K562 (cell line): ENCODE measurements at regions not wholly inside any gene's neighbourhood (a gene's known extent, or its start where the extent isn't known, plus 50 kb on each side); places are given as distances from the start of the nearest gene placed in this dataset.

Experiments
- ATAC-seq: fragments of 200-7000 bp; cut with Tn5 transposase; 3 replicates; pipeline ENCODE4 v1.9.1; 2020; ENCODE audit warnings: moderate library complexity
- BruUV-seq: library from RNA; stranded (reverse); fragments of 400-500 nt; replicated peaks from 2 replicates; lab custom pipeline; 2021; lab: Mats Ljungman, UMichigan
- CTCF ChIA-PET: fragments of 300-600 bp; formaldehyde crosslinking; extraction: SDS; loops from one replicate; lab custom pipeline; 2021; ENCODE audit warnings: low intra/inter-chr PET ratio; lab: Yijun Ruan, JAX
- POLR2A ChIA-PET: fragments of 300-600, 350-650 bp; sonication (Branson Sonifier 250); formaldehyde crosslinking; extraction: SDS; loops from one replicate; lab custom pipeline; 2021; ENCODE audit warnings: antibody characterized with exemption, inconsistent platforms; lab: Yijun Ruan, JAX
- DNase-seq, 4 experiments: peaks; one replicate each; pipeline versions ENCODE4 v3.0.0 to v3.0.0-alpha.2; 2011 to 2018; ENCODE audit warnings: low spot score in 3 of 4, mixed read lengths in 3 of 4; ENCODE audit errors: extremely low read depth in 1 of 4
- FAIRE-seq: peaks from 2 replicates; lab custom pipeline; 2011; peaks lifted over from hg19 to GRCh38; lab: Jason Lieb, UNC
- H2AFZ ChIP-seq: 2 replicates; pipeline ENCODE4 v1.6.0; 2011; ENCODE audit warnings: low read depth, low read length, control low read depth, inconsistent platforms
- H3K27ac ChIP-seq: fragments of 200-600 bp; 3 replicates; pipeline ENCODE4 v1.8.0; 2011; ENCODE audit warnings: low read depth, mild to moderate bottlenecking, control low read depth, inconsistent platforms, low read length, moderate library complexity, mixed read lengths; ENCODE audit errors: extremely low read depth
- H3K27me3 ChIP-seq, 2 experiments: fragments of 300-600 bp in 1 of 2; 2 replicates in 1 of 2; 3 replicates in 1 of 2; pipeline versions ENCODE4 v1.6.0 to v1.8.0; 2011; ENCODE audit warnings: inconsistent platforms in 2 of 2, low read length in 2 of 2, mild to moderate bottlenecking in 1 of 2, mixed read lengths in 1 of 2, moderate library complexity in 1 of 2; ENCODE audit not compliant: control insufficient read depth in 2 of 2, insufficient read depth in 2 of 2
- H3K36me3 ChIP-seq: fragments of 300-600 bp; 3 replicates; pipeline ENCODE4 v1.8.0; 2011; ENCODE audit warnings: mild to moderate bottlenecking, low read length, inconsistent platforms; ENCODE audit not compliant: control insufficient read depth, insufficient read depth
- H3K4me1 ChIP-seq, 2 experiments: fragments of 200-600 bp in 1 of 2; replicated peaks in 1 of 2; 2 replicates in 1 of 2; 3 replicates in 1 of 2; pipeline versions ENCODE4 v1.5.1 to v1.8.0; 2011; ENCODE audit warnings: inconsistent platforms in 2 of 2, low read length in 2 of 2, mild to moderate bottlenecking in 1 of 2, mixed read lengths in 1 of 2, moderate library complexity in 1 of 2; ENCODE audit not compliant: control insufficient read depth in 2 of 2, insufficient read depth in 2 of 2
- H3K4me2 ChIP-seq: 2 replicates; pipeline ENCODE4 v1.6.1; 2011; ENCODE audit warnings: low read length, control low read depth, inconsistent platforms, mixed read lengths; ENCODE audit not compliant: insufficient read depth
- H3K4me3 ChIP-seq: fragments of 200-600 bp; sonication (generic), shearing (Covaris generic); 2 replicates; pipeline ENCODE4 v1.5.1; 2016; ENCODE audit warnings: control low read depth, inconsistent platforms
- H3K79me2 ChIP-seq: fragments of 200-600 bp; 3 replicates; pipeline ENCODE4 v1.8.0; 2011; ENCODE audit warnings: low read length, inconsistent platforms; ENCODE audit not compliant: control insufficient read depth, insufficient read depth
- H3K9ac ChIP-seq, 2 experiments: 2 replicates each; pipeline versions ENCODE4 v1.6.0 to v1.6.1; 2011; ENCODE audit warnings: low read depth in 2 of 2, low read length in 2 of 2, control low read depth in 1 of 2, inconsistent platforms in 1 of 2, mild to moderate bottlenecking in 1 of 2, mixed read lengths in 1 of 2; ENCODE audit not compliant: insufficient read depth in 1 of 2
- H3K9me1 ChIP-seq: one replicate; pipeline ENCODE4 v1.6.0; 2011; ENCODE audit warnings: inconsistent platforms, mild to moderate bottlenecking, low read length, moderate library complexity; ENCODE audit not compliant: control insufficient read depth, insufficient read depth
- H3K9me3 ChIP-seq: replicated peaks from 2 replicates; pipeline ENCODE4 v1.5.1; 2011; ENCODE audit warnings: low read depth, low read length, inconsistent platforms; ENCODE audit not compliant: control insufficient read depth, insufficient read depth
- H4K20me1 ChIP-seq: replicated peaks from 2 replicates; pipeline ENCODE4 v1.6.1; 2011; ENCODE audit warnings: low read length, inconsistent platforms, mixed read lengths; ENCODE audit not compliant: control insufficient read depth, insufficient read depth
- FUS ChIP-seq: fragments of 200-400 bp; formaldehyde crosslinking; optimal IDR thresholded peaks from 2 replicates; pipeline ENCODE3; 2017; ENCODE audit warnings: low read depth, low read length
- GATAD2A ChIP-seq: fragments of 450-650 bp; IDR thresholded peaks from 2 replicates; pipeline ENCODE4 v1.6.1; 2017
- HCFC1 ChIP-seq: IDR thresholded peaks from 2 replicates; pipeline ENCODE4 v1.6.1; 2012; ENCODE audit warnings: low read depth, low read length, improper control_type of control experiment
- MEF2D ChIP-seq: conservative IDR thresholded peaks from 2 replicates; pipeline ENCODE4 v1.6.1; 2016; ENCODE audit warnings: low read depth, missing genetic modification characterization, missing compliant biosample characterization
- NFYB ChIP-seq: IDR thresholded peaks from 2 replicates; pipeline ENCODE4 v1.6.1; 2011; ENCODE audit warnings: mild to moderate bottlenecking, moderate library complexity; ENCODE audit not compliant: insufficient read length; ENCODE audit errors: extremely low read depth
- PHF8 ChIP-seq: fragments of 200-600 bp; sonication (generic); IDR thresholded peaks from 2 replicates; pipeline ENCODE4 v1.6.1; 2012; ENCODE audit warnings: mixed run types, mild to moderate bottlenecking, inconsistent platforms, low read length, moderate library complexity, borderline replicate concordance
- SOX6 ChIP-seq: fragments of 450-650 bp; IDR thresholded peaks from 2 replicates; pipeline ENCODE4 v1.6.1; 2014; ENCODE audit warnings: mild to moderate bottlenecking
- TBL1XR1 ChIP-seq, 2 experiments: IDR thresholded peaks; 2 replicates each; pipeline ENCODE4 v1.6.1; 2012; ENCODE audit warnings: improper control_type of control experiment in 2 of 2, low read length in 2 of 2, mild to moderate bottlenecking in 1 of 2
- TCFL5 ChIP-seq: fragments of 250-450 bp; sonication (Bioruptor Pico); conservative IDR thresholded peaks from 2 replicates; pipeline ENCODE4 v1.6.1; 2021; ENCODE audit warnings: mild to moderate bottlenecking, moderate library complexity, matching md5 sums
- TEAD1 ChIP-seq, 2 experiments: fragments of 450-650 bp in 1 of 2; sonication (generic) in 1 of 2; formaldehyde crosslinking; IDR thresholded peaks; 2 replicates each; pipeline versions ENCODE4 v1.4.0 to v1.8.0; 2020 to 2022; ENCODE audit warnings: mild to moderate bottlenecking in 2 of 2, missing genetic modification reagents in 1 of 2
- TRIM28 ChIP-seq: fragments of 450-650 bp; IDR thresholded peaks from 2 replicates; pipeline ENCODE4 v1.6.1; 2017
- ZNF140 ChIP-seq: fragments of 250-450 bp; sonication (Bioruptor Pico); IDR thresholded peaks from 2 replicates; pipeline ENCODE4 v1.8.0; 2021; ENCODE audit warnings: moderate library complexity, mild to moderate bottlenecking, inconsistent platforms
- ZSCAN32 ChIP-seq: fragments of 450-650 bp; formaldehyde crosslinking; IDR thresholded peaks from 2 replicates; pipeline ENCODE4 v1.4.0; 2020; ENCODE audit warnings: mild to moderate bottlenecking, moderate library complexity
- WGBS: fragments of 100-300 bp; shearing (Covaris generic); methylation state at CpG from one replicate; pipeline ENCODE4 v1.1.6; 2016; ENCODE audit warnings: low coverage, mixed read lengths; ENCODE audit not compliant: insufficient coverage; ENCODE audit errors: missing lambda C conversion rate; 5-methylcytosine and 5-hydroxymethylcytosine counted together
- in situ Hi-C: fragments of 300-500 bp; cut with MboI; formaldehyde crosslinking; loops from 4 replicates; pipeline ENCODE4 v1.15.0; 2018; ENCODE audit warnings: inconsistent platforms, mixed read lengths
- intact Hi-C: fragments of 100-400 bp; cut with micrococcal nuclease; formaldehyde crosslinking; loops from 2 replicates; pipeline ENCODE4 v1.14.2; 2022
- TF ChIP-seq, protein P1 (sequence below): sonication (generic); formaldehyde crosslinking; IDR thresholded peaks from 2 replicates; pipeline ENCODE4 v1.8.0; 2022; ENCODE audit warnings: missing genetic modification reagents, mild to moderate bottlenecking, borderline replicate concordance

DNA sequence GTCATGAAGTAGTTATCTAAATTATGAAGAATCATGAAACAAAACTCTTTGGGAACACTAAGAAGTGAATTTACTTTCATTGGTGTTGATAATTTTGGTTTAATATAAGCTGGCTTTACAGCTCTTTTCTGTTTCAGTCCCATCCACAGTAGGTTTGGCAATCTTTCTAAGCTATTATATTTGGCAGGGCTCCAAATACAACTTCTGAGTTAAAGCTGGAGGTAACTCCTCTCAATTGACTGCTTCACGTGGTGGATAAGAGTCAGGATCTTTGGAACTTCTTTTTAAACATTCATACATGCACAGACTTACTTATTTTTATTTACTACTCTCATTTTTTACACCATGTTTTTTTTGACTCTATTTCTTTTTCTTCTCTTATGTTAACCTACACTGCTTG, 106.5 kb upstream of the EPHA3 start:
- Histone ChIP-seq H4K20me1 (no peaks in the 10 kb centered on the region), H3K36me3 (no peaks in the 10 kb centered on the region), H3K4me3 (no peak overlapping the region), H3K4me2 (no peak overlapping the region), H3K79me2 (no peaks in the 10 kb centered on the region), H3K27me3 (no peaks in the 10 kb centered on the region), H3K9ac (no peak overlapping the region), H3K9me3 (no peaks in the 10 kb centered on the region), H3K9me1 (no peaks in the 10 kb centered on the region), H2AFZ (no peak overlapping the region), H3K4me1 (no peaks in the 10 kb centered on the region), H3K27ac (no peak overlapping the region)
- CTCF ChIA-PET = no interaction called here
- WGBS = 0% methylated on average over 1 of the region's 1 CpG
- TF ChIP-seq, protein P1, sequence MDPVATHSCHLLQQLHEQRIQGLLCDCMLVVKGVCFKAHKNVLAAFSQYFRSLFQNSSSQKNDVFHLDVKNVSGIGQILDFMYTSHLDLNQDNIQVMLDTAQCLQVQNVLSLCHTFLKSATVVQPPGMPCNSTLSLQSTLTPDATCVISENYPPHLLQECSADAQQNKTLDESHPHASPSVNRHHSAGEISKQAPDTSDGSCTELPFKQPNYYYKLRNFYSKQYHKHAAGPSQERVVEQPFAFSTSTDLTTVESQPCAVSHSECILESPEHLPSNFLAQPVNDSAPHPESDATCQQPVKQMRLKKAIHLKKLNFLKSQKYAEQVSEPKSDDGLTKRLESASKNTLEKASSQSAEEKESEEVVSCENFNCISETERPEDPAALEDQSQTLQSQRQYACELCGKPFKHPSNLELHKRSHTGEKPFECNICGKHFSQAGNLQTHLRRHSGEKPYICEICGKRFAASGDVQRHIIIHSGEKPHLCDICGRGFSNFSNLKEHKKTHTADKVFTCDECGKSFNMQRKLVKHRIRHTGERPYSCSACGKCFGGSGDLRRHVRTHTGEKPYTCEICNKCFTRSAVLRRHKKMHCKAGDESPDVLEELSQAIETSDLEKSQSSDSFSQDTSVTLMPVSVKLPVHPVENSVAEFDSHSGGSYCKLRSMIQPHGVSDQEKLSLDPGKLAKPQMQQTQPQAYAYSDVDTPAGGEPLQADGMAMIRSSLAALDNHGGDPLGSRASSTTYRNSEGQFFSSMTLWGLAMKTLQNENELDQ (CRISPR knock-in tag) = no peak
- TF ChIP-seq ZSCAN32 (CRISPR knock-in tag) = no peak
- in situ Hi-C loops (no loop called here), intact Hi-C loops (no loop called here)
- no peak for ATAC-seq
- DNase-seq = no peak
- POLR2A ChIA-PET = no interaction called here
- FAIRE-seq = no peak
- BruUV-seq = no TSS peak

DNA sequence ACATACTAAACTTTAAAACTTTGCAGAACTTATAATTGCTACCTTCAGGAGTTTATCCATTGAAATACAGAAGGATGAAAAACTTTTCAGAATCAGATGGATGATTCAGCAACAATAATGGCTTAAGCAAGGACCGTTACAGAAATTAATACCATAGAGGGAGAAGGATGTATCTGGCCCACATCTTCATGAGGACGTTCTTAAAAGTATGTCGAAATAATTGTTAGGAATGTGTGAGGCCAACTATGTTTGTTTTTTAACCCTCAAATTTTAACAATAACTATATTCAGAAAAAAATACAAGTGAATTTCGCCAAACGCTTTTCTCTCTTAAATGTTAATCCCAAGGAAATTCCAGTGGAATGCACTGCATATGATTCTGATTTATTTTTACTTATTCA, 105.2 kb upstream of the EPHA3 start:
- DNase-seq = no peak
- Histone ChIP-seq H3K9me1 (no peaks in the 10 kb centered on the region), H4K20me1 (no peaks in the 10 kb centered on the region), H3K36me3 (no peaks in the 10 kb centered on the region), H3K4me3 (no peak overlapping the region), H2AFZ (no peak overlapping the region), H3K4me2 (no peak overlapping the region), H3K79me2 (no peaks in the 10 kb centered on the region), H3K9me3 (no peaks in the 10 kb centered on the region), H3K27me3 (no peaks in the 10 kb centered on the region), H3K4me1 (no peaks in the 10 kb centered on the region), H3K27ac (no peak overlapping the region), H3K9ac (no peak overlapping the region)
- FAIRE-seq = no peak
- POLR2A ChIA-PET = interaction anchor here (0.7 kb wide), 1 partner anchor 17 kb away, joined by 3 read pairs; no protein-coding TSS in a partner anchor
- CTCF ChIA-PET = no interaction called here
- WGBS = 0% methylated on average over 5 of the region's 5 CpGs
- BruUV-seq = no TSS peak
- ATAC-seq = no peak
- intact Hi-C loops (no loop called here), in situ Hi-C loops (no loop called here)
- TF ChIP-seq TEAD1 (CRISPR knock-in tag; IDR thresholded peaks at IDR 0.05) (no peak), TCFL5 (CRISPR knock-in tag) (no peak), HCFC1 (no peak), TBL1XR1 (IDR thresholded peaks at IDR 0.05; ENCODE audit: low read length in 2 of 2) (no peak), FUS (no peak), PHF8 (no peak), TRIM28 (no peak), ZNF140 (CRISPR knock-in tag) (no peak), MEF2D (tag) (no peak), GATAD2A (no peak), SOX6 (no peak), NFYB (no peak)
